ENCODE measurements at regions not wholly inside any gene's neighbourhood (a gene's known extent, or its start where the extent isn't known, plus 50 kb on each side); places are given as distances from the start of the nearest gene placed in this dataset.

DNA sequence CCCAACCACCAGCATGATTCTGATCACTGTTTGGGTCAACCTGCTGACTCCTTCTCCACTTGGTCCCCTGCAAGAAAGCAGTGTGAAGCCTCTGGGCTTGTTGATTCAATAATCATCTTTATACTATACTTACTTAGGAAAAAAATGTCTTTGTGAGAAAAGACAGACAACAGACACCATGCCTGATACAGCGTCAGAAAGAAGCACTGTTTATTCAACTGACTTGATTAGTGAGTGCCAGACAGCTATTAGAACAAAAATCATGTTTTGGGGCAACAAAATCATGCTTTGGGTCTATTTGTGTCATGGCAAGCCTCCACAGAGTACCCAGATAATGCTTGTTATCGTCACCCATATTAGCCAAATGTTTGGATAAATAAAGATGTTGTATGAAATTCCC lies 58.7 kb upstream of the ATL2 start:
- Mint-ChIP-seq H3K4me1 (no peaks in the 10 kb centered on the region), H3K9me3 (no peaks in the 10 kb centered on the region), H3K27ac (no peak overlapping the region), H3K4me3 (no peak overlapping the region), H3K27me3 (peaks cover 25% of the 10 kb centered on the region), H3K36me3 (no peaks in the 10 kb centered on the region)
- DNase-seq = no peak
- CTCF ChIA-PET = no interaction called here

DNA sequence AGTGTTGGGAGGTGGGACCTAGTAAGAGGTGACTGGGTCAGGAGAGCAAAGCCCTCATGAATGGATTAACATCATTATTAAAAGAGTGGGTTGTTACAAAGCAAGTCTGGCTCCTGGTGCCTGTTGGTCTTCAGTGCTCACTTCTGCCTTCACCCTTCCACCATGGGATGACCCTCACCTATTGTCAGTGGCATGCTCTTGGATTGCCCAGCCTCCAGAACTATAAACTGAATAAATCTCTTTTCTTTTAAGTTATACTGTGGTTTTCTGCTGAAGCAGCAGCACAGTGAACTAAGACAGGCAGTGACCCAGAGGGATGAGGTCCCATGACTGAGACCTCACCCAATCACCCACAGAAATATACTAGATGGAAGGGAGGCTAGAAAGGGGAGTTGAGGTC lies 57.5 kb upstream of the ATL2 start:
- no peak for DNase-seq
- no peak overlapping the region for H3K27ac Mint-ChIP-seq
- peaks cover 29% of the 10 kb centered on the region for H3K27me3 Mint-ChIP-seq
- no peak overlapping the region for H3K4me3 Mint-ChIP-seq
- no peaks in the 10 kb centered on the region for H3K36me3 Mint-ChIP-seq
- H3K4me1 Mint-ChIP-seq = no peaks in the 10 kb centered on the region
- no peaks in the 10 kb centered on the region for H3K9me3 Mint-ChIP-seq
- CTCF ChIA-PET = no interaction called here

DNA sequence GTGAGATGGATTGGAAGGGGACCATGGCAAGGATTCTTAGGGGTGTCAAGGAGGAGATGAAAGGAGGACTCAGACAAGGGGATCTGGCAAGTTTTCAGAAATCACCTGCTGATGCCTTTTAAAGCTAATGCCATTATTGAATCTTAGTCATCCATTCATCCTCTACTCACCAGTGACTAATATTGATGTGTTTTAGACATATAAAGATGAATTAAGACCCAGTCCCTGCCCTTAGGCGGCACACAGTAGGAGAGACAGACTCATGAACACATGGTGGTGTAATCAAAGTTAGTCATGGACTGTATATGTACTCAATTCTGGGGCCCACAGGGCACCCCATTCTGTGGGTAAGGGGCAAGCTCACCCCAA lies 56.5 kb upstream of the ATL2 start:
- peaks cover 29% of the 10 kb centered on the region for H3K27me3 Mint-ChIP-seq
- CTCF ChIA-PET = interaction anchor here (0.6 kb wide), 1 partner anchor 1054 kb away, joined by 3 read pairs; no protein-coding TSS in a partner anchor
- no peak for DNase-seq
- no peak overlapping the region for H3K4me3 Mint-ChIP-seq
- no peaks in the 10 kb centered on the region for H3K9me3 Mint-ChIP-seq
- H3K4me1 Mint-ChIP-seq = no peaks in the 10 kb centered on the region
- no peak overlapping the region for H3K27ac Mint-ChIP-seq
- H3K36me3 Mint-ChIP-seq = no peaks in the 10 kb centered on the region

DNA sequence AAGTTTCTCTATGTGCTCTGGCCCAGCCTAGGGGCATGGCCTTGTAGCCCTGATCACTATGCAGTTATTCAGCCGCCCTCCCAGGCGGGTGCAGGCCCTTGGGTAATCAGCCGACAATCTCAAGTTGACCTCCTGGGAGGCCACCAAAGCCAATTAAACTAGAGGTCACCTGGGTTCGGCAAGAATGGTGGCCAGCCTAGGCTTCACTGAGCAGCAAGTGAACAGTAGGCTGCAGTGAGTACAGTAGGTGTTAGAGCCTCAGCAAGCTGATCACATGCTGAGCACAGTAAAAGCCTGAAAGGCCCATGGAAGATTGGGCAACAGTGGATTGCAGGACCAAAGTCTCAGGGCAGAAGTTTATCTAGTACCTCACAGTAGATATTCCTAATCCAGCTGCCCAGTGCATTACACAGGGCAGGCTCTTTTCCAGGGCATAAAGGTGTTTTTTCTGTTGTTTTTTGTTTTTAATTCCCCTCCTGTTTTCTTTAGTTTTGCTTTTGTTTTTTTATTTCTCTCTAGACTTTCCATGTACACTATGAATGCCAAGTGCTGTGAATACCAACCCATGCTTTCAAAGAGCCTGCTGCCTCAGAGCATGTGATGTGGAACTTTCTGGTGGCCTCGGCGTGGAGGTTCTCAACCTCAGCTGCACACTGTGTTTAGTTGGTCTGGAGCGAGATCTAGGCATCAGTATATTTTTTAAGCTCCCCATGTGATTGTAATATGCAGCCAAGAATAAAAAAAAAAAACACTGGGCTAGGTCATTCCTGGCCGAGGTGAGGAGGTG lies 55.9 kb upstream of the ATL2 start:
- Mint-ChIP-seq H3K4me1 (no peaks in the 10 kb centered on the region), H3K4me3 (no peak overlapping the region), H3K9me3 (no peaks in the 10 kb centered on the region), H3K27me3 (peaks cover 30% of the 10 kb centered on the region), H3K27ac (no peak overlapping the region), H3K36me3 (no peaks in the 10 kb centered on the region)
- no peak for DNase-seq
- CTCF ChIA-PET = interaction anchor here (0.6 to 1.1 kb wide), 2 partner anchors 27 to 1053 kb away, joined by 3 read pairs; no protein-coding TSS in a partner anchor

DNA sequence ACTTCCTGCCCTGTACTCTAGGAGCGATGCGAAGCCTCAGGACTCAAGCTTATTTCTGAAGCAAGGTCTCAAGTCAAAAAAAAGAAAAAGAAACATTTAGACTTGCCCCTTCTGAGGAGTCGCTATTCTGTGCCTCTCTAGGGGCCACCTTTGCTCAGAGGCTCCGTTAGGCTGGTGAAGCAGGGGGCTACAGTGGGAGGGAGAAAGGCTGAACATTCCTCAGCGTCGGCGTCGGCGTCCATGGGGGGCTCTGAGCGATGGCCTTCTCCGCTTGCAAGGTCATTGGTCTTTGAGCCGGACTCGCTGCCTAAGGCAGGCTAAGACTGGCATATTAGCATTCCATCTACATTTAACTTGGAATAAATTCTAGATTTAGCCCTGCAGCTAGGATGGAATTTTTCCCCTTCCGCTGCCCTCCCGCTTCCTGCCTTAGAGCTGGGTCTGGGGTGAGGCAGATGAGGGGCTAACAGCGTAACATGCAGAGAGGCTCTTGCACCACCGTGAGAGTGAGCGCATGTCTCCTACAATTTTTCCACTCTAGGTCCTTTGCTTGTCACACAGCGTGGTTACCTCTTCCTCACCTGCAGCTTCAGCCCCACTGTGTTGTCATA lies 53.6 kb upstream of the ATL2 start:
- Mint-ChIP-seq H3K4me1 (no peaks in the 10 kb centered on the region), H3K27me3 (peaks cover 35% of the 10 kb centered on the region), H3K9me3 (no peaks in the 10 kb centered on the region), H3K27ac (no peak overlapping the region), H3K36me3 (no peaks in the 10 kb centered on the region), H3K4me3 (no peak overlapping the region)
- CTCF ChIA-PET = interaction anchor here (0.6 to 1.5 kb wide), 3 partner anchors 9 to 1035 kb away, joined by 3 to 4 read pairs (median 3); no protein-coding TSS in a partner anchor
- DNase-seq = no peak

DNA sequence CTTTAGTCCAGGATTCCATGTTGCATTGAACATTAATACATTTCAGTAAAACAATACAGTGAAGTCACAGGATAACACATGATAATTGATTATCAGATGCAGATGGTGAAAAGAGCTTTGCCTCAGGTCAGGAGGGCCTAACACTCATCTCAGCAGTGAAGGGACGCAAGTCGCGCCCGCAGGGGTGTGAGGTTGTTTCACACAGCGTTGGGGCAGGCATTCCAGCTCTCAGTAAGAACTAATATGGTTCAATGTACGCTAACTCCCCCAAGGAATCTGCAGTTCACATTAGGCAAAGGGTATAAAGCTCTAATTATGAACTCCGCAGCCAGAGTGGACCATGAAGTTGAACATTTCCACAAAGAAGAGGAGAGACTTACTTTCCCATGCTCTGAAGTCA lies 53.1 kb upstream of the ATL2 start:
- CTCF ChIA-PET = interaction anchor here (0.6 to 1.5 kb wide), 3 partner anchors 8 to 1034 kb away, joined by 3 to 4 read pairs (median 3); no protein-coding TSS in a partner anchor
- no peaks in the 10 kb centered on the region for H3K36me3 Mint-ChIP-seq

DNA sequence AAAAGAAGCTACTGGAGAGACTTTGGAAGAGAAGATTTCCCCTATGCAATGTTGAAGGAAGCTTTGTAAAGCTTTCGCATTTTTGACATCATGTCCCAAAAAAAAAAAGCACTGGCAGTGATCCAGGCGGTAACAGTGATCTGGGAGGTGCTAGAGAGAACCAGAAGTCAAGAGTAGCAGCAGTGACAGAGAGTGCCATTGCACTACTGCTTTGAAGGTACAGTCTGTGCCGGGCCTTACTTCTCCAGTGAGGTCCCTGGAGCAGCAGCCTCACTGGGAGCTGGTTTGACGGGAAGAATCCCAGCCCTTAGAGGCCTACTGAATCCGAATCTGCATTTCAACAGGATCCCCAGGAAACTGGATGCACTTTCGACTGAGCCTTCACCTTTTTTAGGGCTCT lies 50.9 kb upstream of the ATL2 start:
- Mint-ChIP-seq H3K36me3 (no peaks in the 10 kb centered on the region), H3K9me3 (no peaks in the 10 kb centered on the region), H3K27ac (no peak overlapping the region), H3K4me1 (no peaks in the 10 kb centered on the region), H3K27me3 (peaks cover 25% of the 10 kb centered on the region), H3K4me3 (no peak overlapping the region)
- no peak for DNase-seq
- CTCF ChIA-PET = interaction anchor here (0.7 kb wide), 1 partner anchor 450 kb away, joined by 3 read pairs; no protein-coding TSS in a partner anchor

More for the DNA sequence above, 53.1 kb upstream of the ATL2 start:
- no peak overlapping the region for H3K4me3 Mint-ChIP-seq
- no peak for DNase-seq
- no peak overlapping the region for H3K27ac Mint-ChIP-seq
- peaks cover 31% of the 10 kb centered on the region for H3K27me3 Mint-ChIP-seq
- H3K9me3 Mint-ChIP-seq = no peaks in the 10 kb centered on the region
- H3K4me1 Mint-ChIP-seq = no peaks in the 10 kb centered on the region

DNA sequence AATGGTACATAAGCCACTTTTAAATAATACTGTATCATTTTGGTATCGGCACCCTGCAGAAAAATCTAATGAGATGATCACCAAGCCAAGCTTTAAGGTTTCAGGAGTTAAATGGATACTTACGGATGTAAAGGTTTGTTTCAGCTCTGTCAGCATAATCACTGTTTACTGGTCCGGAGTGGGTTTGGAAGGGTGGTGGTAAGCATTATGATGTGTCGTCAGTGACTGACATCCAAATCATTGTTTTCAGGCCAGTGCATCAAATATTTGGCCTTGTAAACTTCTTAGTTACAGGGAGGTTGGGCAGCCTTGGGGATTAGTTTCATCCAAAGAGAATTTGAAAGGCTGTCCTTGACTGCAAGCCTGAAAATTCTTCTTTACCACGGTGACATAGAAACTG lies 50.0 kb upstream of the ATL2 start:
- Mint-ChIP-seq H3K27ac (no peak overlapping the region), H3K9me3 (no peaks in the 10 kb centered on the region), H3K4me3 (no peak overlapping the region), H3K4me1 (no peaks in the 10 kb centered on the region), H3K27me3 (peaks cover 25% of the 10 kb centered on the region), H3K36me3 (no peaks in the 10 kb centered on the region)
- DNase-seq = no peak
- CTCF ChIA-PET = no interaction called here

Measured in activated naive CD4-positive, alpha-beta T cell treated with anti-CD3 and anti-CD28 coated beads, Interleukin-2, amount 10 ng/mL, durations not matched to agents 7 days and 5 days (primary cell).